DND-41 (cell line): ENCODE measurements at regions not wholly inside any gene's neighbourhood (a gene's known extent, or its start where the extent isn't known, plus 50 kb on each side); places are given as distances from the start of the nearest gene placed in this dataset.

Experiments used
- ATAC-seq: fragments of 200-7000 bp; cut with Tn5 transposase; 3 replicates; pipeline ENCODE4 v1.9.1; 2021; ENCODE audit warnings: low read depth; ENCODE audit not compliant: insufficient read depth
- DNase-seq: peaks from one replicate; pipeline ENCODE4 v3.0.0-alpha.2; 2020
- H2AFZ ChIP-seq: 2 replicates; pipeline ENCODE4 v1.6.0; 2012; ENCODE audit warnings: low read depth, low read length
- H3K27ac ChIP-seq: 2 replicates; pipeline ENCODE4 v1.5.1; 2012; ENCODE audit warnings: low read length, inconsistent platforms
- H3K27me3 ChIP-seq: fragments of 200-600 bp; sonication (generic); 2 replicates; pipeline ENCODE4 v1.6.0; 2012; ENCODE audit warnings: low read length, mild to moderate bottlenecking, inconsistent platforms; ENCODE audit not compliant: insufficient read depth, poor library complexity
- H3K36me3 ChIP-seq: 2 replicates; pipeline ENCODE4 v1.5.1; 2012; ENCODE audit warnings: low read length, inconsistent platforms; ENCODE audit not compliant: insufficient read depth
- H3K4me1 ChIP-seq: 2 replicates; pipeline ENCODE4 v1.5.1; 2012; ENCODE audit warnings: mild to moderate bottlenecking, low read length; ENCODE audit not compliant: insufficient read depth
- H3K4me2 ChIP-seq: 2 replicates; pipeline ENCODE4 v1.6.0; 2012; ENCODE audit warnings: mild to moderate bottlenecking, moderate library complexity, low read length, inconsistent platforms; ENCODE audit not compliant: insufficient read depth
- H3K4me3 ChIP-seq, 2 experiments: fragments of 200-600 bp in 1 of 2; shearing (Covaris generic) in 1 of 2; 2 replicates each; pipeline ENCODE4 v1.5.1; 2012 to 2016; ENCODE audit warnings: inconsistent platforms in 2 of 2, low read length in 2 of 2, mild to moderate bottlenecking in 2 of 2, low read depth in 1 of 2, moderate library complexity in 1 of 2
- H3K79me2 ChIP-seq: 2 replicates; pipeline ENCODE4 v1.6.0; 2012; ENCODE audit warnings: low read length, inconsistent platforms; ENCODE audit not compliant: insufficient read depth
- H3K9ac ChIP-seq: 2 replicates; pipeline ENCODE4 v1.6.0; 2012; ENCODE audit warnings: low read depth, mild to moderate bottlenecking, inconsistent platforms, low read length, moderate library complexity
- H3K9me3 ChIP-seq: 2 replicates; pipeline ENCODE4 v1.5.1; 2012; ENCODE audit warnings: low read length, moderate library complexity, mild to moderate bottlenecking, inconsistent platforms; ENCODE audit not compliant: insufficient read depth, severe bottlenecking
- H4K20me1 ChIP-seq: 2 replicates; pipeline ENCODE4 v1.6.0; 2012; ENCODE audit warnings: low read length; ENCODE audit not compliant: insufficient read depth
- CTCF ChIP-seq: IDR thresholded peaks from 2 replicates; pipeline ENCODE4 v1.5.1; 2012; ENCODE audit warnings: borderline replicate concordance, low read length, moderate library complexity, mild to moderate bottlenecking; ENCODE audit not compliant: poor library complexity, severe bottlenecking; ENCODE audit errors: extremely low read depth
- EZH2 ChIP-seq: IDR thresholded peaks from 3 replicates; pipeline ENCODE4 v1.6.1; 2012; ENCODE audit warnings: borderline replicate concordance, low read depth, mild to moderate bottlenecking, moderate library complexity, low read length, inconsistent platforms; ENCODE audit not compliant: severe bottlenecking

DNA sequence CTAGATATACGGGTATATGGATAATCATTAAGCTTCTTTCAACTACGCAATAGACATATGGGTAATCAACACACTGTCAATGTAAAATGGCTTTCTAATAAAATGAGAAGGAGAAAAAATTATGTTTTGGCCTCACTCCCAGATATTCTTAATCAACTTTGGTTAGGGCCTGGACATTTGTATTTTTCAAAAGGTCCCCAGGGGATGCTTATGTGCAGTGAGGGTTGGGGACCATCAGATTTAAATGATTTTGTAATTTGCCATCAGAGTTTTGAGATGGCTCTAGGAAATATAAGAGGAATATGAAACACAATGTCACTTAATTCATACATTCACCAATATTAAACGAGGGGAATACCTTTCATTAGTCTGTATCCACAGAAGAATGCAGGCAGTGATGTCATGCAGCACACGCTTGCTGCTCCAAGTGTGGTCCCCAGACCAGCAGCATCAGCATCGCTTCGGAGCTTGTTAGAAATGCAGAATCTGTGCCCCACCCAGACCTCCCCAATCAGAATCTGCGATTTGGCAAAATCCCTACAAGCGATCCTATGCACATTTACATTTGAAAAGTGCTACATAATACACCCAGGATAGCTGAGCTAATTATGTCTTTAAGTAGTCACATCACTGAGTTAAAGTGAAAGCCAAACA, 75.1 kb downstream of the INHBA start:
- Histone ChIP-seq H3K79me2 (no peaks in the 10 kb centered on the region), H4K20me1 (no peaks in the 10 kb centered on the region), H3K4me1 (no peaks in the 10 kb centered on the region), H3K27ac (no peak overlapping the region), H3K27me3 (no peaks in the 10 kb centered on the region), H3K36me3 (no peaks in the 10 kb centered on the region), H3K9me3 (no peaks in the 10 kb centered on the region), H3K4me3 (no peak overlapping the region), H3K9ac (no peak overlapping the region), H2AFZ (no peak overlapping the region), H3K4me2 (no peak overlapping the region)
- no peak for ATAC-seq
- TF ChIP-seq EZH2: no peak
- no peak for TF ChIP-seq CTCF
- no peak for DNase-seq

DNA sequence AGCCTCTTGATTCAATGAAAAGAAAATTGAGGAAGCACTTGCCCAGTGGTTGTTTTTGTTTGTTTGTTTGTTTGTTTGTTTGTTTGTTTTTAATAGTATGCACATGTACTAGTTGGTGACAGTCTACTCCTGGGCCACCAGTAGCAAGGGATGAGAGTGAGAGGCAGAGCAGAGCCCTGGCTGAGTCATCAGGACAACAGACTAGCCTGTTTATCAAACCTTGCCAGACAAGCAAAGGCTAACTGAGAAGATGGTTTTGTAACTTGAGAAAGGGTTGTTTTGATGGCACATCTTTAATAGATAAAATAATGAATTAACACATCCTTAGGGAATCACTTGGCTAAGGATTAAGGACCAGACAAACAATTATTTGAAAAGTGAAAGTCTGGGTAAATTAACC, 78.1 kb downstream of the INHBA start:
- Histone ChIP-seq H3K79me2 (no peaks in the 10 kb centered on the region), H3K4me2 (no peak overlapping the region), H3K4me3 (no peak overlapping the region), H3K36me3 (no peaks in the 10 kb centered on the region), H2AFZ (no peak overlapping the region), H3K27me3 (no peaks in the 10 kb centered on the region), H3K4me1 (no peaks in the 10 kb centered on the region), H3K9ac (no peak overlapping the region), H3K9me3 (no peaks in the 10 kb centered on the region), H3K27ac (no peak overlapping the region), H4K20me1 (no peaks in the 10 kb centered on the region)
- DNase-seq (no peak), ATAC-seq (no peak)
- TF ChIP-seq CTCF (no peak), EZH2 (no peak)

- Histone ChIP-seq H3K27me3 (no peaks in the 10 kb centered on the region), H3K36me3 (no peaks in the 10 kb centered on the region), H3K27ac (no peak overlapping the region), H2AFZ (no peak overlapping the region), H3K4me2 (no peak overlapping the region), H3K4me3 (no peak overlapping the region), H3K4me1 (no peaks in the 10 kb centered on the region), H3K79me2 (no peaks in the 10 kb centered on the region), H3K9me3 (no peaks in the 10 kb centered on the region), H3K9ac (no peak overlapping the region), H4K20me1 (no peaks in the 10 kb centered on the region)
- DNase-seq (no peak), ATAC-seq (no peak)
- TF ChIP-seq CTCF (no peak), EZH2 (no peak)
These were observed 80.7 kb downstream of the INHBA start for GRCh38 chr7:41621953-41622831.
